PC-9 (cell line): ENCODE measurements at regions not wholly inside any gene's neighbourhood (a gene's known extent, or its start where the extent isn't known, plus 50 kb on each side); places are given as distances from the start of the nearest gene placed in this dataset.

ENCODE experiments used
- BruUV-seq: library from RNA; stranded (reverse); fragments of 400-500 nt; replicated peaks from 2 replicates; lab custom pipeline; 2021; lab: Mats Ljungman, UMichigan
- CTCF ChIA-PET: fragments of 300-600 bp; sonication (Branson Sonifier 250); formaldehyde crosslinking; loops from one replicate; lab custom pipeline; 2022; ENCODE audit warnings: antibody characterized with exemption; lab: Charles Lee
- POLR2A ChIA-PET: fragments of 300-600 bp; sonication (Branson Sonifier 250); formaldehyde crosslinking; loops from one replicate; lab custom pipeline; 2022; ENCODE audit warnings: antibody characterized with exemption; ENCODE audit not compliant: unreplicated experiment; lab: Charles Lee
- DNase-seq, 2 experiments: peaks; one replicate each; pipeline versions ENCODE4 v3.0.0 to v3.0.0-alpha.2; 2015 to 2022; ENCODE audit warnings: mixed read lengths in 1 of 2
- H2AFZ ChIP-seq: fragments of 200-600 bp; sonication (generic); 2 replicates; pipeline ENCODE4 v1.8.1; 2017; ENCODE audit warnings: antibody characterized with exemption
- H3F3A ChIP-seq: fragments of 200-600 bp; sonication (generic); 2 replicates; pipeline ENCODE4 v1.8.1; 2017; ENCODE audit warnings: antibody characterized with exemption, mild to moderate bottlenecking, low read depth; ENCODE audit not compliant: insufficient read depth
- H3K27ac ChIP-seq: fragments of 200-600 bp; sonication (generic); 2 replicates; pipeline ENCODE4 v1.6.1; 2016; ENCODE audit warnings: mixed run types
- H3K27me3 ChIP-seq: fragments of 200-600 bp; sonication (generic); 2 replicates; pipeline ENCODE4 v1.6.1; 2016; ENCODE audit warnings: low read depth, mixed run types; ENCODE audit not compliant: insufficient read depth
- H3K36me3 ChIP-seq: fragments of 200-600 bp; sonication (generic); 2 replicates; pipeline ENCODE4 v1.6.1; 2016; ENCODE audit warnings: low read depth, mixed run types
- H3K4me1 ChIP-seq: fragments of 200-600 bp; sonication (generic); replicated peaks from 2 replicates; pipeline ENCODE4 v1.6.1; 2016; ENCODE audit warnings: mixed run types; ENCODE audit not compliant: insufficient read depth
- H3K4me2 ChIP-seq: fragments of 200-600 bp; sonication (generic); 2 replicates; pipeline ENCODE4 v1.6.1; 2017; ENCODE audit warnings: mixed run types
- H3K4me3 ChIP-seq: fragments of 200-600 bp; sonication (generic); 2 replicates; pipeline ENCODE4 v1.6.1; 2016; ENCODE audit warnings: mixed run types
- H3K79me2 ChIP-seq: fragments of 200-600 bp; sonication (generic); 2 replicates; pipeline ENCODE4 v1.6.1; 2017; ENCODE audit warnings: low read depth, mixed run types
- H3K9me2 ChIP-seq: fragments of 200-600 bp; sonication (generic); 2 replicates; pipeline ENCODE4 v1.8.1; 2017; ENCODE audit warnings: mild to moderate bottlenecking; ENCODE audit not compliant: insufficient read depth
- H3K9me3 ChIP-seq: fragments of 200-600 bp; sonication (generic); 2 replicates; pipeline ENCODE4 v1.8.1; 2016; ENCODE audit warnings: low read depth; ENCODE audit not compliant: insufficient read depth
- H4K20me1 ChIP-seq: fragments of 200-600 bp; sonication (generic); 2 replicates; pipeline ENCODE4 v1.8.1; 2017; ENCODE audit not compliant: insufficient read depth
- EZH2 ChIP-seq: fragments of 200-600 bp; sonication (generic); IDR thresholded peaks from 2 replicates; pipeline ENCODE4 v1.8.0; 2017; ENCODE audit warnings: antibody characterized with exemption, low read depth
- intact Hi-C: fragments of 100-400 bp; cut with micrococcal nuclease; formaldehyde crosslinking; loops from one replicate; pipeline ENCODE4 v1.10.0; 2022; ENCODE audit not compliant: unreplicated experiment
- TF ChIP-seq, protein P1 (sequence below): fragments of 200-600 bp; sonication (generic); conservative IDR thresholded peaks from 2 replicates; pipeline ENCODE4 v1.6.1; 2017; ENCODE audit warnings: mixed run types, antibody characterized with exemption, mild to moderate bottlenecking, moderate library complexity

DNA sequence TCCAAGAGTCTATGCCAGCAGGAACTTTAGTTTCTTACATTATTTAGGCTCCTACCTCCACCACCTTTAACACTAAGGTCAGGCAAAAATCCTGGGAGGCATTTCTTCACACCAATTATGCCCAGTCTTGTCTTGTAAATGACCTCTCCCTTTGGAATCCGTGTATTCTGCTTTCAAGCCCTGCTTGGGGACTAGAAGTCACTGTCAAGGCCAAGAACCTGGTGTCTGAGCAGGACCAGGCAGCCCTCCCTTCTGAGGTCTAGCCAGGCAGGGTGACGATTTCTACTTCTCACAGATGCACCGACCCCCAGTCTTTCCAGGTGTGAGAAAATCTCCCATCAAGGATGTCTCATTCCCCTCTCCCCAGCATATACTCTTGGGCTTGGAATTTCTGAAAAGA, 82.7 kb upstream of the C1QTNF7 start:
- H4K20me1 ChIP-seq = no peaks in the 10 kb centered on the region
- no peaks in the 10 kb centered on the region for H3K9me3 ChIP-seq
- no peaks in the 10 kb centered on the region for H3K4me1 ChIP-seq
- H3K9me2 ChIP-seq = no peaks in the 10 kb centered on the region
- H3K27me3 ChIP-seq = 0 out of 2 replicates have a peak, but pooled peaks cover 3% of the 10 kb centered on the region
- no peak for TF ChIP-seq EZH2
- TF ChIP-seq, protein P1, sequence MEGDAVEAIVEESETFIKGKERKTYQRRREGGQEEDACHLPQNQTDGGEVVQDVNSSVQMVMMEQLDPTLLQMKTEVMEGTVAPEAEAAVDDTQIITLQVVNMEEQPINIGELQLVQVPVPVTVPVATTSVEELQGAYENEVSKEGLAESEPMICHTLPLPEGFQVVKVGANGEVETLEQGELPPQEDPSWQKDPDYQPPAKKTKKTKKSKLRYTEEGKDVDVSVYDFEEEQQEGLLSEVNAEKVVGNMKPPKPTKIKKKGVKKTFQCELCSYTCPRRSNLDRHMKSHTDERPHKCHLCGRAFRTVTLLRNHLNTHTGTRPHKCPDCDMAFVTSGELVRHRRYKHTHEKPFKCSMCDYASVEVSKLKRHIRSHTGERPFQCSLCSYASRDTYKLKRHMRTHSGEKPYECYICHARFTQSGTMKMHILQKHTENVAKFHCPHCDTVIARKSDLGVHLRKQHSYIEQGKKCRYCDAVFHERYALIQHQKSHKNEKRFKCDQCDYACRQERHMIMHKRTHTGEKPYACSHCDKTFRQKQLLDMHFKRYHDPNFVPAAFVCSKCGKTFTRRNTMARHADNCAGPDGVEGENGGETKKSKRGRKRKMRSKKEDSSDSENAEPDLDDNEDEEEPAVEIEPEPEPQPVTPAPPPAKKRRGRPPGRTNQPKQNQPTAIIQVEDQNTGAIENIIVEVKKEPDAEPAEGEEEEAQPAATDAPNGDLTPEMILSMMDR = no peak
- H3F3A ChIP-seq = no peaks in the 10 kb centered on the region
- H3K4me2 ChIP-seq = no peak overlapping the region
- no peak for DNase-seq
- H3K79me2 ChIP-seq = no peaks in the 10 kb centered on the region
- no peaks in the 10 kb centered on the region for H3K36me3 ChIP-seq
- intact Hi-C loops = no loop called here
- POLR2A ChIA-PET = no interaction called here
- H2AFZ ChIP-seq = no peak overlapping the region
- H3K27ac ChIP-seq = no peak overlapping the region
- CTCF ChIA-PET = no interaction called here
- no peak overlapping the region for H3K4me3 ChIP-seq
- no TSS peak for BruUV-seq

DNA sequence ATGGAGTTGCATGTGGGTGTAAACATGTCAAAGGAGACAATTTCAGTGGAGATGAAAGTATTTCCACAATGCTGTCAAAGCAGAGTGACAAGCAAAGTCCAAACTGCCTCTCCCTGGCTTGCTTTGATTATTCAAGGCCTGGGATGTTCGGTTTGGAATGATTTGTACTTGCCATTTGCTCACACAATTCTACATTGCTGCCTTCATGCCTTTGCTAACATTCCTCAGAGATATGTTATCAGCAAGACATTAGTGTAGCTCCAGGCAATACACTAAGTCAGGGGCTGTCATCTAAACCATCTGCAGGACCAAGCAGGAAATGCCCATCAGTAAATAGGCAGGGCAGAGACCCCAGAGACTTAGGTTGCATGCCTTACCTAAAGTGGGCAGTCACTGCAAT, 79.6 kb upstream of the C1QTNF7 start:
- Histone ChIP-seq H3K4me3 (no peak overlapping the region), H3F3A (no peaks in the 10 kb centered on the region), H3K27ac (no peak overlapping the region), H3K36me3 (no peaks in the 10 kb centered on the region), H3K79me2 (no peaks in the 10 kb centered on the region), H3K27me3 (0 out of 2 replicates have a peak, but pooled peaks cover 6% of the 10 kb centered on the region), H3K9me3 (no peaks in the 10 kb centered on the region), H3K4me1 (no peaks in the 10 kb centered on the region), H3K9me2 (no peaks in the 10 kb centered on the region), H3K4me2 (no peak overlapping the region), H2AFZ (no peak overlapping the region), H4K20me1 (no peaks in the 10 kb centered on the region)
- no peak for DNase-seq
- intact Hi-C loops = no loop called here
- no TSS peak for BruUV-seq
- POLR2A ChIA-PET = no interaction called here
- CTCF ChIA-PET = no interaction called here
- TF ChIP-seq, protein P1 = no peak
- TF ChIP-seq EZH2 = no peak

DNA sequence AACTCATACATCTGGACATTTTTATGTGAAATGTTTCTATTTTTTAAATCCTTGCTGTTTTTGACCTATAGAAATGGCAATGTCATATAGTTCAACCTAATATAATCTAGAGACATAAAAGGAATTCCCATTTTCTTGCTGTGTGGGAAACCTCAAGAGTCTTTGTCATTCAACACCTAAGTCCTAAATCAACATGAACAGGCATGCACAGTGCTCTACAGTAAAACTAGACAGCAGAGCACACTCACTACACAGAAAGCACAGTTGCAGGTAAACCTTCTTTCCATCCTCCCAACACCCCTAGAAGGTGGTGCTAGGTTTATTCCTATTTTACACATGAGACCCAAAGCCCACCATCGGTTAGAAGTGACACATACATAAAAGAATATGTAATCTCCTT, 79.1 kb upstream of the C1QTNF7 start:
- H3K9me3 ChIP-seq = no peaks in the 10 kb centered on the region
- CTCF ChIA-PET = no interaction called here
- TF ChIP-seq EZH2 = no peak
- TF ChIP-seq, protein P1 = no peak
- no peaks in the 10 kb centered on the region for H3K4me1 ChIP-seq
- no TSS peak for BruUV-seq
- no peaks in the 10 kb centered on the region for H4K20me1 ChIP-seq
- POLR2A ChIA-PET = no interaction called here
- intact Hi-C loops = no loop called here
- H3K4me3 ChIP-seq = no peak overlapping the region
- DNase-seq = no peak
- no peak overlapping the region for H2AFZ ChIP-seq
- H3K36me3 ChIP-seq = no peaks in the 10 kb centered on the region
- H3K27me3 ChIP-seq = 0 out of 2 replicates have a peak, but pooled peaks cover 6% of the 10 kb centered on the region
- H3K4me2 ChIP-seq = no peak overlapping the region
- H3K27ac ChIP-seq = no peak overlapping the region
- H3K79me2 ChIP-seq = no peaks in the 10 kb centered on the region
- no peaks in the 10 kb centered on the region for H3F3A ChIP-seq
- H3K9me2 ChIP-seq = no peaks in the 10 kb centered on the region
